Endothelial cell of umbilical vein (primary cell): ENCODE measurements at regions not wholly inside any gene's neighbourhood (a gene's known extent, or its start where the extent isn't known, plus 50 kb on each side); places are given as distances from the start of the nearest gene placed in this dataset.

ENCODE experiments used
- BruUV-seq: library from RNA; stranded (reverse); fragments of 400-500 nt; replicated peaks from 2 replicates; lab custom pipeline; 2021; lab: Mats Ljungman, UMichigan
- CTCF ChIA-PET: fragments of 300-600, 350-600 bp; sonication (Branson Sonifier 250); formaldehyde crosslinking; loops from one replicate; lab custom pipeline; 2021; ENCODE audit warnings: antibody characterized with exemption, inconsistent platforms; lab: Charles Lee
- POLR2A ChIA-PET: fragments of 300-600, 350-600 bp; sonication (Branson Sonifier 250); formaldehyde crosslinking; loops from one replicate; lab custom pipeline; 2021; ENCODE audit warnings: antibody characterized with exemption, inconsistent platforms; lab: Charles Lee
- DNase-seq: peaks from one replicate; pipeline ENCODE4 v3.0.0-alpha.2; 2011; ENCODE audit warnings: low read depth, low spot score
- FAIRE-seq: peaks from 2 replicates; lab custom pipeline; 2011; peaks lifted over from hg19 to GRCh38; lab: Jason Lieb, UNC
- H2AFZ ChIP-seq: 2 replicates; pipeline ENCODE4 v1.6.0; 2012; ENCODE audit warnings: low read depth, low read length, control low read depth, inconsistent platforms
- H3K27ac ChIP-seq: 2 replicates; pipeline ENCODE4 v1.5.1; 2011; ENCODE audit warnings: low read depth, mild to moderate bottlenecking, control low read depth, low read length, moderate library complexity; ENCODE audit not compliant: insufficient read depth
- H3K27me3 ChIP-seq, 2 experiments: 2 replicates each; pipeline versions ENCODE4 v1.6.0 to v1.6.1; 2011; ENCODE audit warnings: low read length in 2 of 2, mixed read lengths in 1 of 2; ENCODE audit not compliant: control insufficient read depth in 2 of 2, insufficient read depth in 2 of 2
- H3K36me3 ChIP-seq, 2 experiments: 2 replicates in 1 of 2; 3 replicates in 1 of 2; pipeline ENCODE4 v1.5.1; 2011; ENCODE audit warnings: low read length in 2 of 2, mild to moderate bottlenecking in 1 of 2, moderate library complexity in 1 of 2; ENCODE audit not compliant: control insufficient read depth in 2 of 2, insufficient read depth in 2 of 2; ENCODE audit errors: extremely low read depth in 1 of 2
- H3K4me1 ChIP-seq: 3 replicates; pipeline ENCODE4 v1.5.1; 2011; ENCODE audit warnings: mild to moderate bottlenecking, low read length; ENCODE audit not compliant: control insufficient read depth, insufficient read depth; ENCODE audit errors: extremely low read depth
- H3K4me2 ChIP-seq: 2 replicates; pipeline ENCODE4 v1.6.1; 2011; ENCODE audit warnings: low read length, control low read depth, mixed read lengths; ENCODE audit not compliant: insufficient read depth
- H3K4me3 ChIP-seq, 3 experiments: fragments of 200-600 bp in 1 of 3; sonication (generic), shearing (Covaris generic) in 1 of 3; replicated peaks in 1 of 3; 2 replicates each; pipeline ENCODE4 v1.5.1; 2011 to 2016; ENCODE audit warnings: control low read depth in 3 of 3, low read length in 3 of 3, mild to moderate bottlenecking in 2 of 3, inconsistent platforms in 1 of 3, low read depth in 1 of 3, moderate library complexity in 1 of 3; ENCODE audit not compliant: insufficient read depth in 1 of 3
- H3K79me2 ChIP-seq: 2 replicates; pipeline ENCODE4 v1.6.0; 2012; ENCODE audit warnings: low read length, inconsistent platforms; ENCODE audit not compliant: control insufficient read depth, insufficient read depth
- H3K9ac ChIP-seq: replicated peaks from 2 replicates; pipeline ENCODE3; 2011; ENCODE audit warnings: low read length, control low read depth; ENCODE audit not compliant: insufficient read depth; ENCODE audit errors: extremely low read depth
- H3K9me1 ChIP-seq: replicated peaks from 3 replicates; pipeline ENCODE4 v1.6.0; 2011; ENCODE audit warnings: mild to moderate bottlenecking, low read length; ENCODE audit not compliant: control insufficient read depth, insufficient read depth; ENCODE audit errors: extremely low read depth
- H3K9me3 ChIP-seq: replicated peaks from 2 replicates; pipeline ENCODE4 v1.5.1; 2012; ENCODE audit warnings: low read length, inconsistent platforms; ENCODE audit not compliant: control insufficient read depth, insufficient read depth
- H4K20me1 ChIP-seq: replicated peaks from 2 replicates; pipeline ENCODE3; 2011; ENCODE audit warnings: mild to moderate bottlenecking, low read length; ENCODE audit not compliant: control insufficient read depth, insufficient read depth; ENCODE audit errors: extremely low read depth
- CTCF ChIP-seq, 2 donors: IDR thresholded peaks; 1 replicate in 1 of 2; 2 replicates in 1 of 2; pipeline ENCODE4 v1.5.1; 2011; ENCODE audit warnings: low read length in 2 of 2, mild to moderate bottlenecking in 2 of 2, moderate library complexity in 2 of 2, control low read depth in 1 of 2, inconsistent platforms in 1 of 2, low read depth in 1 of 2; ENCODE audit not compliant: insufficient read depth in 1 of 2; ENCODE audit errors: extremely low read depth in 1 of 2
- EZH2 ChIP-seq: IDR thresholded peaks from 2 replicates; pipeline ENCODE4 v1.6.1; 2012; ENCODE audit warnings: borderline replicate concordance, low read depth, mild to moderate bottlenecking, moderate library complexity, low read length, inconsistent platforms; ENCODE audit not compliant: severe bottlenecking
- FOS ChIP-seq: IDR thresholded peaks from 2 replicates; pipeline ENCODE4 v1.6.1; 2011; ENCODE audit warnings: mild to moderate bottlenecking, low read length, moderate library complexity, borderline replicate concordance; ENCODE audit not compliant: insufficient read depth
- GATA2 ChIP-seq: IDR thresholded peaks from 2 replicates; pipeline ENCODE4 v1.7.0; 2011; ENCODE audit warnings: low read depth, mild to moderate bottlenecking, moderate library complexity, mixed read lengths, low read length; ENCODE audit not compliant: insufficient read length, insufficient read depth
- JUN ChIP-seq: IDR thresholded peaks from 2 replicates; pipeline ENCODE4 v1.6.1; 2011; ENCODE audit warnings: borderline replicate concordance, low read depth; ENCODE audit not compliant: insufficient read length, insufficient read depth
- MYC ChIP-seq: IDR thresholded peaks from one replicate; pipeline ENCODE4 v1.6.1; 2011; ENCODE audit warnings: mild to moderate bottlenecking, low read depth, low read length
- POLR2A ChIP-seq: IDR thresholded peaks from 2 replicates; pipeline ENCODE4 v1.6.1; 2012; ENCODE audit warnings: low read depth, mild to moderate bottlenecking, control low read depth, low read length
- POLR2AphosphoS5 ChIP-seq: IDR thresholded peaks from 2 replicates; pipeline ENCODE4 v1.6.1; 2012; ENCODE audit warnings: low read depth, mild to moderate bottlenecking, control low read depth, low read length, moderate library complexity; ENCODE audit not compliant: insufficient read depth
- dilution Hi-C: fragments of 300-500 bp; cut with MboI; formaldehyde crosslinking; loops from one replicate; pipeline ENCODE4 v1.15.0; 2019; ENCODE audit warnings: low sequenced_read_pairs; ENCODE audit not compliant: extremely low pct_ligation_motif_present
- intact Hi-C: fragments of 100-400 bp; cut with micrococcal nuclease; formaldehyde crosslinking; loops from one replicate; pipeline ENCODE4 v1.10.0; 2022
- TF ChIP-seq, protein P1 (sequence below): IDR thresholded peaks from 2 replicates; pipeline ENCODE4 v1.6.1; 2011; ENCODE audit not compliant: insufficient read depth, insufficient read length

- intact Hi-C loops = no loop called here
- H3K36me3 ChIP-seq = no peaks in the 10 kb centered on the region
- no peaks in the 10 kb centered on the region for H3K4me1 ChIP-seq
- no TSS peak for BruUV-seq
- FAIRE-seq = no peak
- peaks cover 0 to 2% of the 10 kb centered on the region in 2 experiments for H3K27me3 ChIP-seq
- no peaks in the 10 kb centered on the region for H3K79me2 ChIP-seq
- no peak for DNase-seq
- ChIA-PET CTCF (no interaction called here), POLR2A (no interaction called here)
- dilution Hi-C loops = no loop called here
- no peak for TF ChIP-seq MYC
- no peak overlapping the region for H3K4me3 ChIP-seq
- no peak overlapping the region for H2AFZ ChIP-seq
- no peak overlapping the region for H3K27ac ChIP-seq
- no peak overlapping the region for H3K9ac ChIP-seq
- H4K20me1 ChIP-seq = no peaks in the 10 kb centered on the region
- no peaks in the 10 kb centered on the region for H3K9me1 ChIP-seq
- no peaks in the 10 kb centered on the region for H3K9me3 ChIP-seq
- H3K4me2 ChIP-seq = no peak overlapping the region
Measured at GRCh38 chrX:39629001-39629400, 468.8 kb downstream of the BCOR start.

- H3K9me3 ChIP-seq = no peaks in the 10 kb centered on the region
- DNase-seq (no peak), FAIRE-seq (no peak)
- no peak overlapping the region for H3K27ac ChIP-seq
- intact Hi-C loops = no loop called here
- POLR2A ChIA-PET = no interaction called here
- H3K4me2 ChIP-seq = no peak overlapping the region
- no peak overlapping the region for H3K9ac ChIP-seq
- H3K9me1 ChIP-seq = no peaks in the 10 kb centered on the region
- H4K20me1 ChIP-seq = no peaks in the 10 kb centered on the region
- dilution Hi-C loops = no loop called here
- CTCF ChIA-PET = no interaction called here
- peaks cover 0 to 2% of the 10 kb centered on the region in 2 experiments for H3K27me3 ChIP-seq
- no peaks in the 10 kb centered on the region for H3K36me3 ChIP-seq
- no peaks in the 10 kb centered on the region for H3K79me2 ChIP-seq
- no peaks in the 10 kb centered on the region for H3K4me1 ChIP-seq
- H3K4me3 ChIP-seq = no peak overlapping the region
- TF ChIP-seq JUN = no peak
- TF ChIP-seq POLR2AphosphoS5 = no peak
- no peak for TF ChIP-seq CTCF (IDR thresholded peaks at IDR 0.05; ENCODE audit: extremely low read depth in 1 of 2, insufficient read depth in 1 of 2, low read depth in 1 of 2, low read length in 2 of 2)
- TF ChIP-seq GATA2 = no peak
- no peak for TF ChIP-seq FOS
- TF ChIP-seq EZH2 = no peak
- TF ChIP-seq POLR2A = no peak
- no peak for TF ChIP-seq MYC
- TF ChIP-seq, protein P1, sequence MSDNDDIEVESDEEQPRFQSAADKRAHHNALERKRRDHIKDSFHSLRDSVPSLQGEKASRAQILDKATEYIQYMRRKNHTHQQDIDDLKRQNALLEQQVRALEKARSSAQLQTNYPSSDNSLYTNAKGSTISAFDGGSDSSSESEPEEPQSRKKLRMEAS = no peak
- H2AFZ ChIP-seq = no peak overlapping the region
- no TSS peak for BruUV-seq
Measured at GRCh38 chrX:39630344-39630743, 467.4 kb downstream of the BCOR start.
